ENCODE measurements at regions not wholly inside any gene's neighbourhood (a gene's known extent, or its start where the extent isn't known, plus 50 kb on each side); places are given as distances from the start of the nearest gene placed in this dataset.

GRCh38 chr12:90076851-90077319, 368.2 kb upstream of the ATP2B1 start:
- H3K27ac ChIP-seq: no peak overlapping the region
- ATAC-seq (no peak), DNase-seq (no peak)
- H3K27me3 ChIP-seq: no peaks in the 10 kb centered on the region
- WGBS, 2 donors: 62 to 64% methylated on average over 3 of the region's 3 CpGs
- H3K4me1 ChIP-seq: no peaks in the 10 kb centered on the region
- no peak for TF ChIP-seq POLR2A (IDR thresholded peaks at IDR 0.05)
- no peaks in the 10 kb centered on the region for H3K9me3 ChIP-seq
- no peaks in the 10 kb centered on the region for H3K36me3 ChIP-seq (replicated peaks in 1 of 2; ENCODE audit: insufficient read depth in 1 of 2, low read depth in 2 of 2)
- intact Hi-C loops (cut with DNase I): no loop called here
- H3K4me3 ChIP-seq: no peak overlapping the region

GRCh38 chr12:90075685-90076084, 367.0 kb upstream of the ATP2B1 start:
- Histone ChIP-seq H3K27ac (no peak overlapping the region), H3K4me3 (no peak overlapping the region), H3K36me3 (replicated peaks in 1 of 2; ENCODE audit: insufficient read depth in 1 of 2, low read depth in 2 of 2) (no peaks in the 10 kb centered on the region), H3K27me3 (no peaks in the 10 kb centered on the region), H3K4me1 (no peaks in the 10 kb centered on the region), H3K9me3 (no peaks in the 10 kb centered on the region)
- intact Hi-C loops (cut with DNase I): no loop called here
- ATAC-seq: no peak
- no peak for DNase-seq
- TF ChIP-seq POLR2A (IDR thresholded peaks at IDR 0.05) (no peak), CTCF (IDR thresholded peaks at IDR 0.05) (no peak)

GRCh38 chr12:90074086-90074485, 365.4 kb upstream of the ATP2B1 start:
- no peak for TF ChIP-seq CTCF (IDR thresholded peaks at IDR 0.05)
- TF ChIP-seq POLR2A (IDR thresholded peaks at IDR 0.05): no peak
- no peak for ATAC-seq
- H3K36me3 ChIP-seq (replicated peaks in 1 of 2; ENCODE audit: insufficient read depth in 1 of 2, low read depth in 2 of 2): no peaks in the 10 kb centered on the region
- H3K27ac ChIP-seq: no peak overlapping the region
- intact Hi-C loops (cut with DNase I): no loop called here
- DNase-seq: no peak
- no peak overlapping the region for H3K4me3 ChIP-seq
- no peaks in the 10 kb centered on the region for H3K9me3 ChIP-seq
- H3K4me1 ChIP-seq: no peaks in the 10 kb centered on the region
- H3K27me3 ChIP-seq: no peaks in the 10 kb centered on the region
- WGBS, 2 donors: 69 to 72% methylated on average over 2 of the region's 2 CpGs

GRCh38 chr12:90071996-90072395, 363.4 kb upstream of the ATP2B1 start:
- no peaks in the 10 kb centered on the region for H3K36me3 ChIP-seq (replicated peaks in 1 of 2; ENCODE audit: insufficient read depth in 1 of 2, low read depth in 2 of 2)
- no peak for ATAC-seq
- H3K4me3 ChIP-seq: no peak overlapping the region
- 66 to 71% methylated on average over 8 of the region's 8 CpGs for WGBS, 2 donors
- no peak overlapping the region for H3K27ac ChIP-seq
- no peak for DNase-seq
- no peak for TF ChIP-seq CTCF (IDR thresholded peaks at IDR 0.05)
- no peak for TF ChIP-seq POLR2A (IDR thresholded peaks at IDR 0.05)
- H3K27me3 ChIP-seq: no peaks in the 10 kb centered on the region
- H3K9me3 ChIP-seq: no peaks in the 10 kb centered on the region
- intact Hi-C loops (cut with DNase I): no loop called here
- no peaks in the 10 kb centered on the region for H3K4me1 ChIP-seq

GRCh38 chr12:90069711-90070110, 361.1 kb upstream of the ATP2B1 start:
- intact Hi-C loops (cut with DNase I): no loop called here
- no peaks in the 10 kb centered on the region for H3K36me3 ChIP-seq (replicated peaks in 1 of 2; ENCODE audit: insufficient read depth in 1 of 2, low read depth in 2 of 2)
- TF ChIP-seq POLR2A (IDR thresholded peaks at IDR 0.05) (no peak), CTCF (IDR thresholded peaks at IDR 0.05) (no peak)

More at GRCh38 chr12:90069711-90070110, 361.1 kb upstream of the ATP2B1 start:
- Histone ChIP-seq H3K27ac (no peak overlapping the region), H3K4me1 (no peaks in the 10 kb centered on the region), H3K4me3 (no peak overlapping the region), H3K27me3 (no peaks in the 10 kb centered on the region), H3K9me3 (no peaks in the 10 kb centered on the region)
- ATAC-seq: no peak
- 88 to 89% methylated on average over 2 of the region's 2 CpGs for WGBS, 2 donors
- DNase-seq: no peak
